H1 (cell line): ENCODE measurements at regions not wholly inside any gene's neighbourhood (a gene's known extent, or its start where the extent isn't known, plus 50 kb on each side); places are given as distances from the start of the nearest gene placed in this dataset.

Experiments
- CTCF ChIA-PET: fragments of 300-600 bp; sonication (Branson Sonifier 250); formaldehyde crosslinking; loops from one replicate; lab custom pipeline; 2021; ENCODE audit not compliant: partially characterized antibody; lab: Charles Lee
- POLR2A ChIA-PET: fragments of 300-600 bp; sonication (Branson Sonifier 250); formaldehyde crosslinking; loops from one replicate; lab custom pipeline; 2021; ENCODE audit warnings: inconsistent platforms; ENCODE audit not compliant: partially characterized antibody; lab: Charles Lee
- DNase-seq, 2 experiments: peaks; one replicate each; pipeline versions ENCODE4 v3.0.0 to v3.0.0-alpha.2; 2010 to 2022; ENCODE audit warnings: low spot score in 2 of 2, low read depth in 1 of 2, mixed read lengths in 1 of 2
- FAIRE-seq: peaks from 2 replicates; lab custom pipeline; 2011; peaks lifted over from hg19 to GRCh38; lab: Jason Lieb, UNC
- H2AFZ ChIP-seq: 2 replicates; pipeline ENCODE4 v1.8.1; 2012; ENCODE audit warnings: low read length, inconsistent platforms
- H2AK5ac ChIP-seq: 2 replicates; pipeline ENCODE4 v1.6.1; 2013; ENCODE audit warnings: low read depth, low read length
- H2BK120ac ChIP-seq: replicated peaks from 2 replicates; pipeline ENCODE3; 2013; ENCODE audit warnings: low read depth, low read length, inconsistent platforms
- H2BK12ac ChIP-seq: 2 replicates; pipeline ENCODE4 v1.6.1; 2013; ENCODE audit warnings: low read depth, low read length
- H2BK15ac ChIP-seq: 2 replicates; pipeline ENCODE4 v1.6.1; 2013; ENCODE audit warnings: low read length
- H2BK20ac ChIP-seq: 2 replicates; pipeline ENCODE4 v1.6.1; 2013; ENCODE audit warnings: low read length
- H2BK5ac ChIP-seq: 2 replicates; pipeline ENCODE4 v1.6.1; 2013; ENCODE audit warnings: low read depth, low read length
- H3K14ac ChIP-seq: 2 replicates; pipeline ENCODE4 v1.6.1; 2013; ENCODE audit warnings: inconsistent platforms; ENCODE audit not compliant: insufficient read length
- H3K18ac ChIP-seq: 2 replicates; pipeline ENCODE4 v1.6.1; 2013; ENCODE audit warnings: low read length; ENCODE audit errors: extremely low read depth
- H3K23ac ChIP-seq: 2 replicates; pipeline ENCODE4 v1.6.1; 2013; ENCODE audit warnings: inconsistent platforms; ENCODE audit not compliant: insufficient read length
- H3K23me2 ChIP-seq: 2 replicates; pipeline ENCODE4 v1.6.1; 2013; ENCODE audit warnings: low read depth, low read length
- H3K27ac ChIP-seq: 2 replicates; pipeline ENCODE4 v1.6.1; 2011; ENCODE audit warnings: low read depth, low read length, inconsistent platforms
- H3K27me3 ChIP-seq, 4 experiments: replicated peaks in 1 of 4; 1 replicate in 1 of 4; 2 replicates in 3 of 4; pipeline versions ENCODE4 v1.6.1 to v1.8.1; 2011 to 2013; ENCODE audit warnings: low read length in 3 of 4, mild to moderate bottlenecking in 3 of 4, inconsistent platforms in 2 of 4, mixed read lengths in 2 of 4, moderate library complexity in 1 of 4; ENCODE audit not compliant: control insufficient read depth in 3 of 4, insufficient read depth in 3 of 4; ENCODE audit errors: extremely low read depth in 1 of 4
- H3K36me3 ChIP-seq, 4 experiments: 2 replicates each; pipeline versions ENCODE4 v1.6.1 to v1.8.1; 2011 to 2013; ENCODE audit warnings: mild to moderate bottlenecking in 4 of 4, low read length in 3 of 4, moderate library complexity in 2 of 4, control low read depth in 1 of 4, inconsistent platforms in 1 of 4; ENCODE audit not compliant: insufficient read depth in 4 of 4, control insufficient read depth in 2 of 4
- H3K4ac ChIP-seq: replicated peaks from 2 replicates; pipeline ENCODE3; 2013; ENCODE audit warnings: low read length, low read depth, mixed read lengths, inconsistent platforms; ENCODE audit not compliant: insufficient read length
- H3K4me1 ChIP-seq, 4 experiments: replicated peaks in 1 of 4; 1 replicate in 1 of 4; 2 replicates in 3 of 4; pipeline versions ENCODE4 v1.6.1 to v1.8.1; 2011 to 2013; ENCODE audit warnings: low read length in 3 of 4, inconsistent platforms in 2 of 4, mixed read lengths in 1 of 4; ENCODE audit not compliant: insufficient read depth in 4 of 4, control insufficient read depth in 3 of 4
- H3K4me2 ChIP-seq, 2 experiments: 2 replicates each; pipeline versions ENCODE4 v1.6.1 to v1.8.1; 2011 to 2013; ENCODE audit warnings: low read depth in 2 of 2, low read length in 2 of 2, control low read depth in 1 of 2, inconsistent platforms in 1 of 2, mild to moderate bottlenecking in 1 of 2; ENCODE audit not compliant: insufficient read depth in 1 of 2
- H3K4me3 ChIP-seq, 4 experiments: fragments of 200-600, 300-600 bp in 1 of 4; sonication (generic), shearing (Covaris generic), sonication (Bioruptor Twin) in 1 of 4; 2 replicates each; pipeline versions ENCODE4 v1.5.1 to v1.8.1; 2011 to 2016; ENCODE audit warnings: low read length in 4 of 4, low read depth in 3 of 4, control low read depth in 2 of 4, inconsistent platforms in 2 of 4, mild to moderate bottlenecking in 2 of 4, mixed read lengths in 1 of 4, moderate library complexity in 1 of 4; ENCODE audit not compliant: insufficient read depth in 2 of 4; ENCODE audit errors: extremely low read depth in 1 of 4
- H3K56ac ChIP-seq: replicated peaks from 2 replicates; pipeline ENCODE3; 2013; ENCODE audit warnings: low read depth, mild to moderate bottlenecking, mixed read lengths, low read length, inconsistent platforms; ENCODE audit not compliant: insufficient read length
- H3K79me1 ChIP-seq: 2 replicates; pipeline ENCODE4 v1.6.1; 2013; ENCODE audit warnings: low read depth, low read length, control low read depth
- H3K79me2 ChIP-seq, 2 experiments: 2 replicates each; pipeline versions ENCODE4 v1.6.1 to v1.8.1; 2012 to 2013; ENCODE audit warnings: low read length in 2 of 2, mild to moderate bottlenecking in 2 of 2, inconsistent platforms in 1 of 2; ENCODE audit not compliant: insufficient read depth in 2 of 2, control insufficient read depth in 1 of 2
- H3K9ac ChIP-seq, 4 experiments: replicated peaks in 1 of 4; 1 replicate in 1 of 4; 2 replicates in 3 of 4; pipeline versions ENCODE4 v1.6.1 to v1.8.1; 2011 to 2013; ENCODE audit warnings: low read depth in 3 of 4, low read length in 3 of 4, control low read depth in 2 of 4, mild to moderate bottlenecking in 2 of 4, moderate library complexity in 2 of 4, inconsistent platforms in 1 of 4; ENCODE audit errors: extremely low read depth in 1 of 4
- H3K9me3 ChIP-seq, 2 experiments: 2 replicates each; pipeline versions ENCODE4 v1.6.1 to v1.8.1; 2012 to 2013; ENCODE audit warnings: mild to moderate bottlenecking in 2 of 2, moderate library complexity in 2 of 2, control low read depth in 1 of 2, inconsistent platforms in 1 of 2, low read depth in 1 of 2, low read length in 1 of 2, mixed read lengths in 1 of 2; ENCODE audit not compliant: insufficient read depth in 2 of 2
- H4K20me1 ChIP-seq, 2 experiments: replicated peaks in 1 of 2; 2 replicates each; pipeline versions ENCODE3 to v1.8.1; 2011 to 2013; ENCODE audit warnings: inconsistent platforms in 2 of 2, low read length in 2 of 2, mild to moderate bottlenecking in 1 of 2; ENCODE audit not compliant: insufficient read depth in 2 of 2, control insufficient read depth in 1 of 2
- H4K5ac ChIP-seq: 2 replicates; pipeline ENCODE4 v1.6.1; 2013; ENCODE audit warnings: low read length, low read depth, mixed read lengths, inconsistent platforms; ENCODE audit not compliant: insufficient read length
- H4K8ac ChIP-seq: 2 replicates; pipeline ENCODE4 v1.8.0; 2013; ENCODE audit warnings: mild to moderate bottlenecking, moderate library complexity, low read length, inconsistent platforms; ENCODE audit not compliant: insufficient read depth; ENCODE audit errors: extremely low read depth
- H4K91ac ChIP-seq: replicated peaks from 2 replicates; pipeline ENCODE3; 2013; ENCODE audit warnings: low read length, mixed read lengths, inconsistent platforms; ENCODE audit not compliant: insufficient read length
- CHD1 ChIP-seq: IDR thresholded peaks from 2 replicates; pipeline ENCODE4 v1.6.1; 2012; ENCODE audit warnings: low read depth, low read length, improper control_type of control experiment
- JUN ChIP-seq: IDR thresholded peaks from 2 replicates; pipeline ENCODE4 v1.6.1; 2011; ENCODE audit warnings: low read depth, mild to moderate bottlenecking, improper control_type of control experiment, low read length
- KDM5A ChIP-seq: fragments of 200-600 bp; IDR thresholded peaks from 2 replicates; pipeline ENCODE4 v1.7.1; 2012; ENCODE audit warnings: mild to moderate bottlenecking, low read length, inconsistent platforms, mixed read lengths
- MAFK ChIP-seq: IDR thresholded peaks from 2 replicates; pipeline ENCODE4 v1.6.1; 2012; ENCODE audit warnings: low read depth, mild to moderate bottlenecking, improper control_type of control experiment, low read length
- POLR2A ChIP-seq, 2 experiments: IDR thresholded peaks; 1 replicate in 1 of 2; 2 replicates in 1 of 2; pipeline ENCODE4 v1.6.1; 2011; ENCODE audit warnings: low read depth in 2 of 2, low read length in 2 of 2, mild to moderate bottlenecking in 2 of 2; ENCODE audit errors: control extremely low read depth in 1 of 2
- POLR2AphosphoS5 ChIP-seq: IDR thresholded peaks from 2 replicates; pipeline ENCODE4 v1.6.1; 2011; ENCODE audit warnings: low read depth, low read length
- RXRA ChIP-seq: IDR thresholded peaks from 2 replicates; pipeline ENCODE4 v1.6.1; 2011; ENCODE audit warnings: low read depth, mild to moderate bottlenecking, low read length, moderate library complexity; ENCODE audit not compliant: insufficient read depth
- SIRT6 ChIP-seq: IDR thresholded peaks from one replicate; pipeline ENCODE4 v1.7.1; 2012; ENCODE audit warnings: low read length, inconsistent platforms
- SIX5 ChIP-seq: IDR thresholded peaks from 2 replicates; pipeline ENCODE4 v1.6.1; 2011; ENCODE audit warnings: mild to moderate bottlenecking, low read depth, low read length
- SP2 ChIP-seq: IDR thresholded peaks from 2 replicates; pipeline ENCODE4 v1.6.1; 2012; ENCODE audit warnings: mild to moderate bottlenecking, low read length, inconsistent platforms
- SRF ChIP-seq: IDR thresholded peaks from 2 replicates; pipeline ENCODE4 v1.6.1; 2011; ENCODE audit warnings: mild to moderate bottlenecking, low read depth, low read length, moderate library complexity
- TBP ChIP-seq: IDR thresholded peaks from 2 replicates; pipeline ENCODE4 v1.6.1; 2011; ENCODE audit warnings: low read depth, low read length, improper control_type of control experiment
- USF2 ChIP-seq: IDR thresholded peaks from 2 replicates; pipeline ENCODE4 v1.6.1; 2011; ENCODE audit warnings: low read length, improper control_type of control experiment
- WGBS, 2 experiments: shearing (Covaris generic) in 1 of 2; methylation state at CpG; one replicate each; pipeline versions ENCODE4 v1.1.6 to v1.1.7; 2013 to 2015; ENCODE audit warnings: low lambda C conversion rate in 2 of 2, mixed read lengths in 2 of 2, inconsistent platforms in 1 of 2, low coverage in 1 of 2, missing lambda C conversion rate in 1 of 2; ENCODE audit not compliant: insufficient replicate concordance in 2 of 2, insufficient coverage in 1 of 2, insufficient read length in 1 of 2; ENCODE audit errors: extremely low coverage in 1 of 2, missing lambda C conversion rate in 1 of 2; 5-methylcytosine and 5-hydroxymethylcytosine counted together
- TF ChIP-seq, protein P1 (sequence below): IDR thresholded peaks from 2 replicates; pipeline ENCODE4 v1.6.1; 2012; ENCODE audit warnings: low read length, inconsistent platforms

- Histone ChIP-seq H2AFZ (peak overlapping the region; percentile 35; the same call in 1 of the 2 replicates), H3K56ac (no peak overlapping the region), H4K5ac (no peak overlapping the region), H3K79me1 (no peaks in the 10 kb centered on the region), H2BK15ac (no peak overlapping the region), H3K27me3 (no peaks in the 10 kb centered on the region), H3K18ac (no peak overlapping the region), H3K79me2 (no peaks in the 10 kb centered on the region), H3K27ac (no peak overlapping the region), H4K91ac (no peak overlapping the region), H3K4ac (no peak overlapping the region), H2BK5ac (no peak overlapping the region), H4K8ac (no peak overlapping the region), H3K23me2 (no peaks in the 10 kb centered on the region), H4K20me1 (no peaks in the 10 kb centered on the region), H2BK120ac (no peak overlapping the region), H2AK5ac (no peak overlapping the region), H2BK12ac (no peak overlapping the region), H3K4me2 (no peak overlapping the region), H3K14ac (no peak overlapping the region), H3K4me1 (no peaks in the 10 kb centered on the region), H3K23ac (no peak overlapping the region), H3K36me3 (no peaks in the 10 kb centered on the region), H3K9ac (no peak overlapping the region), H3K9me3 (no peaks in the 10 kb centered on the region), H3K4me3 (no peak overlapping the region), H2BK20ac (no peak overlapping the region)
- DNase-seq (no peak), FAIRE-seq (peak; percentile 48)
- WGBS, 2 experiments: 69% methylated on average over 4 of the region's 4 CpGs; no CpG with 5 or more reads in 1 of the 2 experiments
- POLR2A ChIA-PET: no interaction called here
- CTCF ChIA-PET: interaction anchor here (1.2 kb wide), 1 partner anchor 98 kb away, joined by 4 read pairs; no protein-coding TSS in a partner anchor
- no peak for TF ChIP-seq KDM5A
- no peak for TF ChIP-seq SRF
- no peak for TF ChIP-seq TBP
- no peak for TF ChIP-seq MAFK
- TF ChIP-seq POLR2AphosphoS5: no peak
- TF ChIP-seq, protein P1, sequence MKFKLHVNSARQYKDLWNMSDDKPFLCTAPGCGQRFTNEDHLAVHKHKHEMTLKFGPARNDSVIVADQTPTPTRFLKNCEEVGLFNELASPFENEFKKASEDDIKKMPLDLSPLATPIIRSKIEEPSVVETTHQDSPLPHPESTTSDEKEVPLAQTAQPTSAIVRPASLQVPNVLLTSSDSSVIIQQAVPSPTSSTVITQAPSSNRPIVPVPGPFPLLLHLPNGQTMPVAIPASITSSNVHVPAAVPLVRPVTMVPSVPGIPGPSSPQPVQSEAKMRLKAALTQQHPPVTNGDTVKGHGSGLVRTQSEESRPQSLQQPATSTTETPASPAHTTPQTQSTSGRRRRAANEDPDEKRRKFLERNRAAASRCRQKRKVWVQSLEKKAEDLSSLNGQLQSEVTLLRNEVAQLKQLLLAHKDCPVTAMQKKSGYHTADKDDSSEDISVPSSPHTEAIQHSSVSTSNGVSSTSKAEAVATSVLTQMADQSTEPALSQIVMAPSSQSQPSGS: no peak
- no peak for TF ChIP-seq POLR2A (IDR thresholded peaks at IDR 0.05; ENCODE audit: control extremely low read depth in 1 of 2, low read depth in 2 of 2, low read length in 2 of 2)
- no peak for TF ChIP-seq SP2
- no peak for TF ChIP-seq CHD1
- TF ChIP-seq SIX5: no peak
- TF ChIP-seq SIRT6: no peak
- TF ChIP-seq JUN: no peak
- TF ChIP-seq RXRA: no peak
- TF ChIP-seq USF2: no peak
Observed at GRCh38 chr10:52642208-52642607, 130.4 kb downstream of the MBL2 start.
